ENCODE measurements at regions not wholly inside any gene's neighbourhood (a gene's known extent, or its start where the extent isn't known, plus 50 kb on each side); places are given as distances from the start of the nearest gene placed in this dataset.

DNA sequence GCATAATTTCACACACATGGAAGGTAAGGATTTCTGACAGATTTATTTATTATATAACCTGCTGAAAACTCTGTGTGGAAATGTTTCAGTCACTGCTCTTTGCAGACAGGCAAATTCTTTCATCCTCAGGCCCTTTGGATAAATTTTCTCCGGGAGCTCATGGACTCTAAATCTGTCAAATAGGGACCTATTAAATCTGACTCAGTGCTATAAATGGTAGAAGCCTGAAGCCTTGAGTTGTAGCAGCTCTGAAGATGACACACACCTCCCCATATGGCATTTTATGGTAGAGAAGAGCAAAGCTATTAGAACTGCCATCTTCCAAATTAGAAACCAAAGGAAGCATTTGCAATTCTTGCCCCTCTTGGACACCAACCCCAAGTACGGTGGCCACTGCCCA, 808.7 kb downstream of the XPNPEP1 start (continued):
- no peak for TF ChIP-seq USF1 (CRISPR knock-in tag; IDR thresholded peaks at IDR 0.05)

DNA sequence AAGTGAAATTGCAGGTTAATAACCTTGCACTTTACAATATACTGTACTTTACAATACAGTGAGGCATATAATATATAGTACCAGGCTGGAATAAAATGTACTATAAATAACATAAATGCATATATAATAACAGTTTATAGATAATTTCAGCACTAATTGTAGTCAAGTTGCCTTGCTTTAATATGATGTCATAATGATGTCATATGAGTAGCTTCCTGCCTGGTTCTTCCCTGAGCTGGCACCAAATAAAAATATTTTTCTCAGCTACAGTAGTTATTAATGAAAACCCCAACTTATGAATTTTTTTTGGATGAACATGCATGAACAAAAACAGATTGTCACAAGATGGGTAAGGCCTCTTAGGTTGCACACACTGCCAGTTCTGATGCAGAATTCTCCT, 816.7 kb downstream of the XPNPEP1 start:
- no peak for DNase-seq (ENCODE audit: low spot score)
- ATAC-seq = no peak
- TF ChIP-seq, protein P1, sequence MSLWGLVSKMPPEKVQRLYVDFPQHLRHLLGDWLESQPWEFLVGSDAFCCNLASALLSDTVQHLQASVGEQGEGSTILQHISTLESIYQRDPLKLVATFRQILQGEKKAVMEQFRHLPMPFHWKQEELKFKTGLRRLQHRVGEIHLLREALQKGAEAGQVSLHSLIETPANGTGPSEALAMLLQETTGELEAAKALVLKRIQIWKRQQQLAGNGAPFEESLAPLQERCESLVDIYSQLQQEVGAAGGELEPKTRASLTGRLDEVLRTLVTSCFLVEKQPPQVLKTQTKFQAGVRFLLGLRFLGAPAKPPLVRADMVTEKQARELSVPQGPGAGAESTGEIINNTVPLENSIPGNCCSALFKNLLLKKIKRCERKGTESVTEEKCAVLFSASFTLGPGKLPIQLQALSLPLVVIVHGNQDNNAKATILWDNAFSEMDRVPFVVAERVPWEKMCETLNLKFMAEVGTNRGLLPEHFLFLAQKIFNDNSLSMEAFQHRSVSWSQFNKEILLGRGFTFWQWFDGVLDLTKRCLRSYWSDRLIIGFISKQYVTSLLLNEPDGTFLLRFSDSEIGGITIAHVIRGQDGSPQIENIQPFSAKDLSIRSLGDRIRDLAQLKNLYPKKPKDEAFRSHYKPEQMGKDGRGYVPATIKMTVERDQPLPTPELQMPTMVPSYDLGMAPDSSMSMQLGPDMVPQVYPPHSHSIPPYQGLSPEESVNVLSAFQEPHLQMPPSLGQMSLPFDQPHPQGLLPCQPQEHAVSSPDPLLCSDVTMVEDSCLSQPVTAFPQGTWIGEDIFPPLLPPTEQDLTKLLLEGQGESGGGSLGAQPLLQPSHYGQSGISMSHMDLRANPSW (CRISPR knock-in tag; conservative IDR thresholded peaks at IDR 0.05; ENCODE audit: low read depth) = no peak
- TF ChIP-seq ZNF232 (CRISPR knock-in tag; IDR thresholded peaks at IDR 0.05) (no peak), ESRRA (CRISPR knock-in tag; IDR thresholded peaks at IDR 0.05; ENCODE audit: borderline replicate concordance) (no peak), SMAD4 (CRISPR knock-in tag; IDR thresholded peaks at IDR 0.05) (no peak), JUN (CRISPR knock-in tag; IDR thresholded peaks at IDR 0.05) (no peak), ZNF425 (CRISPR knock-in tag; conservative IDR thresholded peaks at IDR 0.05) (no peak)
- CTCF ChIA-PET = interaction anchor here (0.8 kb wide), 1 partner anchor 19 kb away, joined by 3 read pairs; no protein-coding TSS in a partner anchor
- Mint-ChIP-seq H3K27me3 (ENCODE audit: low read depth) (peaks cover 43% of the 10 kb centered on the region), H3K9me3 (no peaks in the 10 kb centered on the region), H3K36me3 (no peaks in the 10 kb centered on the region), H3K4me3 (no peak overlapping the region), H3K4me1 (peaks cover 8% of the 10 kb centered on the region), H3K27ac (no peak overlapping the region)
- POLR2A ChIA-PET = no interaction called here

- DNase-seq (ENCODE audit: low spot score) = no peak
- POLR2A ChIA-PET = no interaction called here
- no peaks in the 10 kb centered on the region for H3K9me3 Mint-ChIP-seq
- H3K4me1 Mint-ChIP-seq = peaks cover 8% of the 10 kb centered on the region
- no peaks in the 10 kb centered on the region for H3K36me3 Mint-ChIP-seq
- peaks cover 43% of the 10 kb centered on the region for H3K27me3 Mint-ChIP-seq (ENCODE audit: low read depth)
- H3K27ac Mint-ChIP-seq = no peak overlapping the region
- no peak for TF ChIP-seq ZNF396 (CRISPR knock-in tag; IDR thresholded peaks at IDR 0.05; ENCODE audit: borderline replicate concordance)
- TF ChIP-seq PRRX2 (CRISPR knock-in tag; IDR thresholded peaks at IDR 0.05) = no peak
- TF ChIP-seq ZNF138 (CRISPR knock-in tag; conservative IDR thresholded peaks at IDR 0.05) = no peak
- TF ChIP-seq ZNF281 (CRISPR knock-in tag; IDR thresholded peaks at IDR 0.05) = no peak
- no peak for ATAC-seq
- CTCF ChIA-PET = no interaction called here
- H3K4me3 Mint-ChIP-seq = no peak overlapping the region
Measured at GRCh38 chr10:109105725-109106124, 817.6 kb downstream of the XPNPEP1 start.

- Mint-ChIP-seq H3K4me3 (no peak overlapping the region), H3K27ac (no peak overlapping the region), H3K9me3 (no peaks in the 10 kb centered on the region), H3K27me3 (ENCODE audit: low read depth) (peaks cover 40% of the 10 kb centered on the region), H3K4me1 (peaks cover 8% of the 10 kb centered on the region), H3K36me3 (no peaks in the 10 kb centered on the region)
- ChIA-PET POLR2A (no interaction called here), CTCF (no interaction called here)
- ATAC-seq (no peak), DNase-seq (ENCODE audit: low spot score) (no peak)
- TF ChIP-seq ZNF121 (CRISPR knock-in tag; IDR thresholded peaks at IDR 0.05) = no peak
- TF ChIP-seq, protein P1 (CRISPR knock-in tag; conservative IDR thresholded peaks at IDR 0.05; ENCODE audit: low read depth) = no peak
- TF ChIP-seq ZBTB21 (CRISPR knock-in tag; IDR thresholded peaks at IDR 0.05; ENCODE audit: borderline replicate concordance) = no peak
- TF ChIP-seq PRDM15 (CRISPR knock-in tag; IDR thresholded peaks at IDR 0.05) = no peak
- TF ChIP-seq NFYB (CRISPR knock-in tag; conservative IDR thresholded peaks at IDR 0.05; ENCODE audit: low read depth) = no peak
- TF ChIP-seq FOXJ3 (CRISPR knock-in tag; IDR thresholded peaks at IDR 0.05; ENCODE audit: borderline replicate concordance) = no peak
Measured at GRCh38 chr10:109104806-109105205, 818.5 kb downstream of the XPNPEP1 start.

Data from WTC11 (cell line).